ENCODE measurements at regions not wholly inside any gene's neighbourhood (a gene's known extent, or its start where the extent isn't known, plus 50 kb on each side); places are given as distances from the start of the nearest gene placed in this dataset.

DNA sequence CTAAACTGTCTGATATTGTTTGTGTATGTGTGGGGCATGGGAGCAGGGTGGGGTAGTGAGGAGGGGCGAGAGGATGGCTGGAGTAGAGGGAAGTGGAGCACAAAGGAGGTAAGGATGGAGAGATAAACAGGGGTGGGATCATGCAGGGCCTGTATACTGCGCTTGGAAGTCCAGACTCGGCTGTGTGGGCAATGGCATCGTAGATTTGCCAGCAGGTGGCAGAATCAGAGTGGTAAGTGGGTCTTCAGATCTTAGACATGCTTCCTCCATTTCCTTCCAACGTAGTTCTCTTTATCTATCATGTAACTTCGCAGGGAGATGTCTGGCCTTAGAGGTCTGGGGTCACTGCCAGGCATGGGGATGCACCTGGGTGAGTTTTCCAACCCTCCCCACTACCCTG lies 155.5 kb downstream of the PDGFRA start:
- TF ChIP-seq POLR2AphosphoS5 (IDR thresholded peaks at IDR 0.05; ENCODE audit: low read depth, low read length) (no peak), SIN3A (IDR thresholded peaks at IDR 0.05; ENCODE audit: borderline replicate concordance, insufficient read depth, low read length) (no peak), TAF1 (IDR thresholded peaks at IDR 0.05; ENCODE audit: borderline replicate concordance, insufficient read depth, low read length) (no peak)
